Activated CD4-positive, CD25-positive, alpha-beta regulatory T cell (primary cell): ENCODE measurements at regions not wholly inside any gene's neighbourhood (a gene's known extent, or its start where the extent isn't known, plus 50 kb on each side); places are given as distances from the start of the nearest gene placed in this dataset.

Experiments used
- DNase-seq, 4 experiments: peaks; one replicate each; lab custom pipeline; 2025; lab: John Stamatoyannopoulos, UW

- no peak for DNase-seq
These were observed 53.5 kb downstream of the ZNF608 start for GRCh38 chr5:124692950-124693349.

GRCh38 chr5:124692324-124692723, 54.1 kb downstream of the ZNF608 start:
- DNase-seq: no peak

- no peak for DNase-seq
These were observed 56.8 kb downstream of the ZNF608 start for GRCh38 chr5:124689653-124690052.

- DNase-seq: no peak
These were observed 60.0 kb downstream of the ZNF608 start for GRCh38 chr5:124686239-124687004.

- DNase-seq: no peak
These were observed 61.0 kb downstream of the ZNF608 start for GRCh38 chr5:124685404-124685930.

- no peak for DNase-seq
These were observed 62.4 kb downstream of the ZNF608 start for GRCh38 chr5:124683917-124684555.

GRCh38 chr5:124679578-124680199, 66.8 kb downstream of the ZNF608 start:
- no peak for DNase-seq

- DNase-seq: no peak
These were observed 67.4 kb downstream of the ZNF608 start for GRCh38 chr5:124678922-124679519.

- no peak for DNase-seq
These were observed 68.0 kb downstream of the ZNF608 start for GRCh38 chr5:124678468-124678867.

- no peak for DNase-seq
These were observed 68.8 kb downstream of the ZNF608 start for GRCh38 chr5:124677374-124678351.

- DNase-seq: no peak
These were observed 70.2 kb downstream of the ZNF608 start for GRCh38 chr5:124675931-124676846.

GRCh38 chr5:124671193-124671592, 75.2 kb downstream of the ZNF608 start:
- no peak for DNase-seq

- DNase-seq: no peak
These were observed 75.7 kb downstream of the ZNF608 start for GRCh38 chr5:124670722-124671184.

- no peak for DNase-seq
These were observed 76.3 kb downstream of the ZNF608 start for GRCh38 chr5:124669956-124670721.

GRCh38 chr5:124669300-124669648, 77.2 kb downstream of the ZNF608 start:
- DNase-seq: no peak

- DNase-seq: no peak
These were observed 77.8 kb downstream of the ZNF608 start for GRCh38 chr5:124668353-124669299.

- DNase-seq: no peak
These were observed 80.8 kb downstream of the ZNF608 start for GRCh38 chr5:124665625-124666024.

GRCh38 chr5:124665035-124665434, 81.4 kb downstream of the ZNF608 start:
- DNase-seq: no peak
